IMR-90 (cell line): ENCODE measurements at regions not wholly inside any gene's neighbourhood (a gene's known extent, or its start where the extent isn't known, plus 50 kb on each side); places are given as distances from the start of the nearest gene placed in this dataset.

Experiments used
- CEBPB ChIP-seq: IDR thresholded peaks from 2 replicates; pipeline ENCODE4 v1.6.1; 2012; ENCODE audit warnings: low read depth, low read length, improper control_type of control experiment
- CHD1 ChIP-seq: IDR thresholded peaks from 2 replicates; pipeline ENCODE4 v1.6.1; 2012; ENCODE audit warnings: low read depth, low read length, improper control_type of control experiment
- CTCF ChIP-seq: conservative IDR thresholded peaks from 2 replicates; pipeline ENCODE4 v1.5.1; 2012; ENCODE audit warnings: mild to moderate bottlenecking, low read depth, low read length, improper control_type of control experiment
- POLR2A ChIP-seq: IDR thresholded peaks from 2 replicates; pipeline ENCODE4 v1.6.1; 2012; ENCODE audit warnings: mild to moderate bottlenecking, low read depth, low read length
- RAD21 ChIP-seq: IDR thresholded peaks from 2 replicates; pipeline ENCODE4 v1.6.1; 2012; ENCODE audit warnings: low read length, improper control_type of control experiment
- RCOR1 ChIP-seq: IDR thresholded peaks from 2 replicates; pipeline ENCODE4 v1.6.1; 2012; ENCODE audit warnings: mild to moderate bottlenecking, low read length, improper control_type of control experiment; ENCODE audit not compliant: insufficient replicate concordance
- SMC3 ChIP-seq: fragments of 150-350 bp; IDR thresholded peaks from 2 replicates; pipeline ENCODE4 v1.6.1; 2016; ENCODE audit warnings: low read depth, mild to moderate bottlenecking, antibody characterized with exemption, low read length, moderate library complexity

- no peak for TF ChIP-seq CTCF
- TF ChIP-seq RAD21: no peak
- TF ChIP-seq RCOR1: no peak
- no peak for TF ChIP-seq POLR2A
- no peak for TF ChIP-seq CEBPB
- no peak for TF ChIP-seq CHD1
- TF ChIP-seq SMC3: no peak
These were observed 489.3 kb downstream of the MATN1 start for GRCh38 chr1:30234091-30234490.
